ENCODE measurements at regions not wholly inside any gene's neighbourhood (a gene's known extent, or its start where the extent isn't known, plus 50 kb on each side); places are given as distances from the start of the nearest gene placed in this dataset.

DNA sequence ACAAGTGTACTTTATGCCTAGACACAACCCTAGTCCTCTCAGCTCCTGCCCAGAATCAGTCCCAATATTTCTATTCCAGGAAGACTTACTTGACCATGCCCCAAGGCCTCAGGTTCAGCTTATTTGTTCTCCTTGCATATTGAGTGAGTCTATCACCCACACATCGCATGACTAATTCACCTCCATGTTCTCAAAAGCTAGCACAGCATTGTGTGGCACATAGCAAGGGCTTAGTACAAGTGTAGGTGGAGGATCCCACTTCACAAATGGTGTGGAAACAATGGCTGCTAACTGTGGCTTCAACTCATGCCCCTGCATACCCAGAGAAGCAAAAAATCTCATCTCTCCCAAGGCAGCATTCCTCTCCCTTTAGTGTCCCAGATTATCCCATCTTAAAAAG, 602.6 kb upstream of the API5 start:
- TF ChIP-seq, protein P1, sequence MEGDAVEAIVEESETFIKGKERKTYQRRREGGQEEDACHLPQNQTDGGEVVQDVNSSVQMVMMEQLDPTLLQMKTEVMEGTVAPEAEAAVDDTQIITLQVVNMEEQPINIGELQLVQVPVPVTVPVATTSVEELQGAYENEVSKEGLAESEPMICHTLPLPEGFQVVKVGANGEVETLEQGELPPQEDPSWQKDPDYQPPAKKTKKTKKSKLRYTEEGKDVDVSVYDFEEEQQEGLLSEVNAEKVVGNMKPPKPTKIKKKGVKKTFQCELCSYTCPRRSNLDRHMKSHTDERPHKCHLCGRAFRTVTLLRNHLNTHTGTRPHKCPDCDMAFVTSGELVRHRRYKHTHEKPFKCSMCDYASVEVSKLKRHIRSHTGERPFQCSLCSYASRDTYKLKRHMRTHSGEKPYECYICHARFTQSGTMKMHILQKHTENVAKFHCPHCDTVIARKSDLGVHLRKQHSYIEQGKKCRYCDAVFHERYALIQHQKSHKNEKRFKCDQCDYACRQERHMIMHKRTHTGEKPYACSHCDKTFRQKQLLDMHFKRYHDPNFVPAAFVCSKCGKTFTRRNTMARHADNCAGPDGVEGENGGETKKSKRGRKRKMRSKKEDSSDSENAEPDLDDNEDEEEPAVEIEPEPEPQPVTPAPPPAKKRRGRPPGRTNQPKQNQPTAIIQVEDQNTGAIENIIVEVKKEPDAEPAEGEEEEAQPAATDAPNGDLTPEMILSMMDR (IDR thresholded peaks at IDR 0.05): no peak
- no peak for TF ChIP-seq POLR2A (IDR thresholded peaks at IDR 0.05)
- TF ChIP-seq EP300 (IDR thresholded peaks at IDR 0.05): no peak
- no peak for TF ChIP-seq POLR2AphosphoS5 (IDR thresholded peaks at IDR 0.05)

Data from stomach (tissue), 4 donors.